CD14-positive monocyte (primary cell): ENCODE measurements at regions not wholly inside any gene's neighbourhood (a gene's known extent, or its start where the extent isn't known, plus 50 kb on each side); places are given as distances from the start of the nearest gene placed in this dataset.

ENCODE experiments used
- DNase-seq, 3 donors: peaks; one replicate each; pipeline ENCODE4 v3.0.0-alpha.2; 2011 to 2022
- H2AFZ ChIP-seq: 2 replicates; pipeline ENCODE4 v1.6.0; 2012; ENCODE audit warnings: mild to moderate bottlenecking, low read depth, low read length, inconsistent platforms; ENCODE audit not compliant: insufficient read depth, poor library complexity, severe bottlenecking
- H3K27ac ChIP-seq, 2 donors: 1 replicate in 1 of 2; 2 replicates in 1 of 2; pipeline ENCODE4 v1.5.1; 2012 to 2013; ENCODE audit warnings: low read length in 2 of 2, control low read depth in 1 of 2, inconsistent platforms in 1 of 2, low read depth in 1 of 2, mild to moderate bottlenecking in 1 of 2
- H3K27me3 ChIP-seq, 2 donors: one replicate each; pipeline versions ENCODE4 v1.6.0 to v1.6.1; 2011 to 2013; ENCODE audit warnings: low read length in 2 of 2; ENCODE audit not compliant: control insufficient read depth in 2 of 2, insufficient read depth in 2 of 2
- H3K36me3 ChIP-seq, 2 donors: replicated peaks in 1 of 2; 1 replicate in 1 of 2; 2 replicates in 1 of 2; pipeline versions ENCODE4 v1.5.1 to v1.6.1; 2012 to 2013; ENCODE audit warnings: low read length in 2 of 2, control low read depth in 1 of 2, inconsistent platforms in 1 of 2, mild to moderate bottlenecking in 1 of 2; ENCODE audit not compliant: insufficient read depth in 2 of 2, control insufficient read depth in 1 of 2
- H3K4me1 ChIP-seq, 2 donors: 1 replicate in 1 of 2; 2 replicates in 1 of 2; pipeline versions ENCODE4 v1.5.1 to v1.6.1; 2012 to 2013; ENCODE audit warnings: low read length in 2 of 2, control low read depth in 1 of 2, inconsistent platforms in 1 of 2, mild to moderate bottlenecking in 1 of 2, moderate library complexity in 1 of 2; ENCODE audit not compliant: insufficient read depth in 2 of 2, control insufficient read depth in 1 of 2
- H3K4me2 ChIP-seq: replicated peaks from 2 replicates; pipeline ENCODE3; 2012; ENCODE audit warnings: low read length, moderate library complexity, mild to moderate bottlenecking; ENCODE audit not compliant: poor library complexity, severe bottlenecking; ENCODE audit errors: extremely low read depth
- H3K4me3 ChIP-seq, 3 experiments: fragments of 200-600 bp in 1 of 3; sonication (generic) in 1 of 3; replicated peaks in 1 of 3; 1 replicate in 2 of 3; 2 replicates in 1 of 3; pipeline ENCODE4 v1.5.1; 2011 to 2013; ENCODE audit warnings: low read length in 3 of 3, mild to moderate bottlenecking in 3 of 3, control low read depth in 2 of 3, low read depth in 2 of 3, inconsistent platforms in 1 of 3, moderate library complexity in 1 of 3
- H3K79me2 ChIP-seq: 2 replicates; pipeline ENCODE4 v1.6.0; 2012; ENCODE audit warnings: mild to moderate bottlenecking, control low read depth, inconsistent platforms, low read length, moderate library complexity; ENCODE audit not compliant: insufficient read depth
- H3K9ac ChIP-seq: 2 replicates; pipeline ENCODE4 v1.6.0; 2017; ENCODE audit warnings: low read length, mild to moderate bottlenecking; ENCODE audit not compliant: insufficient read depth, poor library complexity, severe bottlenecking
- H3K9me3 ChIP-seq, 2 donors: replicated peaks in 1 of 2; 1 replicate in 1 of 2; 2 replicates in 1 of 2; pipeline versions ENCODE4 v1.5.1 to v1.6.1; 2012 to 2013; ENCODE audit warnings: low read length in 2 of 2, control low read depth in 1 of 2; ENCODE audit not compliant: control insufficient read depth in 1 of 2, insufficient read depth in 1 of 2
- H4K20me1 ChIP-seq: 2 replicates; pipeline ENCODE4 v1.6.0; 2012; ENCODE audit warnings: mild to moderate bottlenecking, low read length, control low read depth, moderate library complexity; ENCODE audit not compliant: insufficient read depth
- H3K27ac Mint-ChIP-seq, 7 donors: one replicate each; pipeline ENCODE4 v1.8.0; 2020; ENCODE audit warnings: mild to moderate bottlenecking in 7 of 7, mixed read lengths in 7 of 7, moderate library complexity in 6 of 7, inconsistent platforms in 2 of 7
- H3K27me3 Mint-ChIP-seq, 3 donors: one replicate each; pipeline ENCODE4 v1.8.0; 2021 to 2022; ENCODE audit warnings: low read depth in 3 of 3, mild to moderate bottlenecking in 3 of 3, mixed read lengths in 3 of 3, moderate library complexity in 3 of 3, inconsistent platforms in 1 of 3
- H3K36me3 Mint-ChIP-seq, 2 donors: one replicate each; pipeline ENCODE4 v1.8.0; 2020; ENCODE audit warnings: mixed read lengths in 2 of 2, inconsistent platforms in 1 of 2, mild to moderate bottlenecking in 1 of 2
- H3K4me1 Mint-ChIP-seq: one replicate; pipeline ENCODE4 v1.8.0; 2020; ENCODE audit warnings: mild to moderate bottlenecking, mixed read lengths
- H3K4me3 Mint-ChIP-seq, 2 donors: one replicate each; pipeline ENCODE4 v1.8.0; 2020; ENCODE audit warnings: mild to moderate bottlenecking in 2 of 2, mixed read lengths in 2 of 2, moderate library complexity in 1 of 2
- H3K9me3 Mint-ChIP-seq, 7 donors: one replicate each; pipeline ENCODE4 v1.8.0; 2020 to 2022; ENCODE audit warnings: mixed read lengths in 7 of 7, mild to moderate bottlenecking in 6 of 7, moderate library complexity in 6 of 7, inconsistent platforms in 2 of 7
- WGBS: methylation state at CpG from one replicate; pipeline ENCODE4 v1.1.5; 2013; ENCODE audit warnings: missing lambda C conversion rate; ENCODE audit not compliant: insufficient coverage; 5-methylcytosine and 5-hydroxymethylcytosine counted together
- intact Hi-C, 2 donors: fragments of 100-400 bp; cut with micrococcal nuclease; formaldehyde crosslinking; loops; one replicate each; pipeline versions ENCODE4 v1.15.0 to v1.15.1; 2023
- TF ChIP-seq, protein P1 (sequence below): fragments of 200-600 bp; IDR thresholded peaks from one replicate; pipeline ENCODE4 v1.8.0; 2022; ENCODE audit warnings: antibody characterized with exemption, mild to moderate bottlenecking

DNA sequence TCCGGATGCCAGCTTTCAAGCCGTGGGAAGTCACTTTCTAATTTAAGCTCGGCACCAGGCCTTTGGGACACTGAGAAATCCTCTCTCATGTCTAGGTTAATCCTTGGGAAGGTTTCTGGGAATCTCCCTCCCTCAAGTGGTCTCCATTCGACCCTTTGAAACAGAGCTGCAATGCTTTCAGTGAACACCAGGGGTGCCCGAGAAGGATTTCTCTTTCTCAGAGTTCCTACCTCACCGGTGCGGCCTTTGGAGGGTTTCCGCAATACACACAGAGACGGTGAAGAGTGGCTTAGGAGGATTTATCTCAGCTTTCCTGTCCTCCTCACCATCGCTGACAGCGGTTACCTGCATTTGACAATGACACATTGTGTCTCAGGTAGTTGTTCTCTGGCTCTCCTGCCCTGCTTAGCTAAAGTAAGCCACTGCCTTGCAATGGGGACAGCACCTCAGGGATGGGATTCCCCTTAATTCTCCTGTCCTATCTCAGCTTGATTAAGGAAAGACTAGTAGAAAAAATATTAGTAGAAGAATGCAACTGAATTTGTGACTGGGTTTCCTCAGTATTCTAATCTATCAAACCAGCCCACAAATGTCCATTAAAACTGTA is 180.6 kb downstream of the GABRG2 start:
- Histone ChIP-seq H4K20me1 (no peaks in the 10 kb centered on the region), H3K4me1 (no peaks in the 10 kb centered on the region), H3K4me2 (no peak overlapping the region), H3K27ac (no peak overlapping the region), H3K9ac (no peak overlapping the region), H3K4me3 (no peak overlapping the region), H3K79me2 (no peaks in the 10 kb centered on the region), H3K27me3 (no peaks in the 10 kb centered on the region), H3K9me3 (no peaks in the 10 kb centered on the region), H2AFZ (no peak overlapping the region), H3K36me3 (no peaks in the 10 kb centered on the region)
- intact Hi-C loops = no loop called here
- no peaks in the 10 kb centered on the region for H3K4me1 Mint-ChIP-seq
- 89% methylated on average over 4 of the region's 11 CpGs for WGBS
- H3K9me3 Mint-ChIP-seq = peaks cover 0 to 5% (median 0%) of the 10 kb centered on the region in 7 donors
- H3K4me3 Mint-ChIP-seq = no peak overlapping the region
- no peaks in the 10 kb centered on the region for H3K36me3 Mint-ChIP-seq
- no peak for DNase-seq
- TF ChIP-seq, protein P1, sequence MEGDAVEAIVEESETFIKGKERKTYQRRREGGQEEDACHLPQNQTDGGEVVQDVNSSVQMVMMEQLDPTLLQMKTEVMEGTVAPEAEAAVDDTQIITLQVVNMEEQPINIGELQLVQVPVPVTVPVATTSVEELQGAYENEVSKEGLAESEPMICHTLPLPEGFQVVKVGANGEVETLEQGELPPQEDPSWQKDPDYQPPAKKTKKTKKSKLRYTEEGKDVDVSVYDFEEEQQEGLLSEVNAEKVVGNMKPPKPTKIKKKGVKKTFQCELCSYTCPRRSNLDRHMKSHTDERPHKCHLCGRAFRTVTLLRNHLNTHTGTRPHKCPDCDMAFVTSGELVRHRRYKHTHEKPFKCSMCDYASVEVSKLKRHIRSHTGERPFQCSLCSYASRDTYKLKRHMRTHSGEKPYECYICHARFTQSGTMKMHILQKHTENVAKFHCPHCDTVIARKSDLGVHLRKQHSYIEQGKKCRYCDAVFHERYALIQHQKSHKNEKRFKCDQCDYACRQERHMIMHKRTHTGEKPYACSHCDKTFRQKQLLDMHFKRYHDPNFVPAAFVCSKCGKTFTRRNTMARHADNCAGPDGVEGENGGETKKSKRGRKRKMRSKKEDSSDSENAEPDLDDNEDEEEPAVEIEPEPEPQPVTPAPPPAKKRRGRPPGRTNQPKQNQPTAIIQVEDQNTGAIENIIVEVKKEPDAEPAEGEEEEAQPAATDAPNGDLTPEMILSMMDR = peak; percentile 33
- H3K27me3 Mint-ChIP-seq = peaks cover 0 to 5% (median 0%) of the 10 kb centered on the region in 3 donors
- H3K27ac Mint-ChIP-seq = no peak overlapping the region

DNA sequence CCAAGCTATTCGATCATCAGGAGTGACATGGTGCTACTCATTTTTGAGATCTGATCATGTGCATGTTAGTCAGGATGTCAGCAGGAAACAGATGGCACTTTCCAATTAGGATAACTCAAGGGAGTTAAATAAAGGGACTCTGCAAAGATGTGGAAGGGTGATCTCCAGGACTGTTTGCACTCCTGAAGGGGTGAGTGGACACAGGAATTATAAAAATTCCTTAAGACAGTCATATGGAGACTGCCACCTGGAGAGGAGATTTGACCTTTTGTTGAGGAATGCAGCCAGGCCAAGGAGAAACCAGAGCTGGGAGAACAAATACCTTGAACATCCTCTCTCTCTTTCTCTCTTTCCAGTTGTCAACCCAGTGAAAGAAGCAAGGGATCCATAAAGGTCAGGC is 189.1 kb downstream of the GABRG2 start:
- Histone ChIP-seq H3K9me3 (no peaks in the 10 kb centered on the region), H3K9ac (no peak overlapping the region), H3K27ac (no peak overlapping the region), H3K36me3 (no peaks in the 10 kb centered on the region), H3K79me2 (no peaks in the 10 kb centered on the region), H4K20me1 (no peaks in the 10 kb centered on the region), H3K27me3 (no peaks in the 10 kb centered on the region), H3K4me1 (no peaks in the 10 kb centered on the region), H3K4me3 (no peak overlapping the region), H2AFZ (no peak overlapping the region), H3K4me2 (no peak overlapping the region)
- WGBS = 88% methylated on average over 1 of the region's 1 CpG
- no peaks in the 10 kb centered on the region for H3K4me1 Mint-ChIP-seq
- H3K4me3 Mint-ChIP-seq = no peak overlapping the region
- H3K27ac Mint-ChIP-seq = no peak overlapping the region
- peaks cover 0 to 3% (median 1%) of the 10 kb centered on the region in 3 donors for H3K27me3 Mint-ChIP-seq
- peaks cover 0 to 5% (median 0%) of the 10 kb centered on the region in 7 donors for H3K9me3 Mint-ChIP-seq
- intact Hi-C loops = no loop called here
- no peak for DNase-seq
- H3K36me3 Mint-ChIP-seq = no peaks in the 10 kb centered on the region
- TF ChIP-seq, protein P1 = no peak
